ENCODE measurements at regions not wholly inside any gene's neighbourhood (a gene's known extent, or its start where the extent isn't known, plus 50 kb on each side); places are given as distances from the start of the nearest gene placed in this dataset.

- peaks cover 12% of the 10 kb centered on the region for H3K9me3 Mint-ChIP-seq
- no peaks in the 10 kb centered on the region for H3K4me1 Mint-ChIP-seq
- no peak for ATAC-seq
- H3K27ac Mint-ChIP-seq = no peak overlapping the region
- DNase-seq (ENCODE audit: low spot score in 2 of 2) = no peak
- no peaks in the 10 kb centered on the region for H3K36me3 Mint-ChIP-seq
- H3K4me3 Mint-ChIP-seq = no peak overlapping the region
These were observed 363.4 kb upstream of the SOX11 start for GRCh38 chr2:5328826-5329225.

GRCh38 chr2:5329763-5330162 lies 362.4 kb upstream of the SOX11 start:
- H3K4me1 Mint-ChIP-seq = no peaks in the 10 kb centered on the region
- DNase-seq (ENCODE audit: low spot score in 2 of 2) (no peak), ATAC-seq (no peak)
- H3K27ac Mint-ChIP-seq = no peak overlapping the region
- no peaks in the 10 kb centered on the region for H3K36me3 Mint-ChIP-seq
- H3K4me3 Mint-ChIP-seq = no peak overlapping the region
- H3K9me3 Mint-ChIP-seq = peaks cover 7% of the 10 kb centered on the region

- Mint-ChIP-seq H3K4me1 (no peaks in the 10 kb centered on the region), H3K27ac (no peak overlapping the region), H3K4me3 (no peak overlapping the region), H3K36me3 (no peaks in the 10 kb centered on the region), H3K9me3 (peaks cover 2% of the 10 kb centered on the region)
- DNase-seq (ENCODE audit: low spot score in 2 of 2) (no peak), ATAC-seq (no peak)
These were observed 361.2 kb upstream of the SOX11 start for GRCh38 chr2:5330961-5331360.

GRCh38 chr2:5332925-5333324 lies 359.3 kb upstream of the SOX11 start:
- Mint-ChIP-seq H3K36me3 (no peaks in the 10 kb centered on the region), H3K9me3 (peaks cover 5% of the 10 kb centered on the region), H3K4me3 (no peak overlapping the region), H3K27ac (no peak overlapping the region), H3K4me1 (no peaks in the 10 kb centered on the region)
- ATAC-seq (no peak), DNase-seq (ENCODE audit: low spot score in 2 of 2) (no peak)

- Mint-ChIP-seq H3K4me1 (no peaks in the 10 kb centered on the region), H3K27ac (no peak overlapping the region), H3K9me3 (peaks cover 16% of the 10 kb centered on the region), H3K36me3 (no peaks in the 10 kb centered on the region), H3K4me3 (no peak overlapping the region)
- no peak for DNase-seq (ENCODE audit: low spot score in 2 of 2)
- no peak for ATAC-seq
These were observed 352.7 kb upstream of the SOX11 start for GRCh38 chr2:5339473-5339872.

- Mint-ChIP-seq H3K27ac (no peak overlapping the region), H3K4me3 (no peak overlapping the region), H3K9me3 (peaks cover 19% of the 10 kb centered on the region), H3K36me3 (no peaks in the 10 kb centered on the region), H3K4me1 (no peaks in the 10 kb centered on the region)
- ATAC-seq = no peak
- no peak for DNase-seq (ENCODE audit: low spot score in 2 of 2)
These were observed 348.3 kb upstream of the SOX11 start for GRCh38 chr2:5343785-5344335.

- Mint-ChIP-seq H3K4me3 (no peak overlapping the region), H3K36me3 (no peaks in the 10 kb centered on the region)
- no peak for ATAC-seq
These were observed 339.9 kb upstream of the SOX11 start for GRCh38 chr2:5352286-5352685.

GRCh38 chr2:5353565-5353964 lies 338.6 kb upstream of the SOX11 start:
- DNase-seq (ENCODE audit: low spot score in 2 of 2) (no peak), ATAC-seq (no peak)
- H3K4me1 Mint-ChIP-seq = no peaks in the 10 kb centered on the region
- no peak overlapping the region for H3K4me3 Mint-ChIP-seq
- H3K36me3 Mint-ChIP-seq = no peaks in the 10 kb centered on the region
- H3K27ac Mint-ChIP-seq = no peak overlapping the region
- peaks cover 8% of the 10 kb centered on the region for H3K9me3 Mint-ChIP-seq

More at GRCh38 chr2:5352286-5352685, 339.9 kb upstream of the SOX11 start:
- Mint-ChIP-seq H3K9me3 (peaks cover 14% of the 10 kb centered on the region), H3K4me1 (no peaks in the 10 kb centered on the region), H3K27ac (no peak overlapping the region)
- DNase-seq (ENCODE audit: low spot score in 2 of 2) = no peak

GRCh38 chr2:5359397-5359796 lies 332.8 kb upstream of the SOX11 start:
- Mint-ChIP-seq H3K27ac (no peak overlapping the region), H3K36me3 (no peaks in the 10 kb centered on the region), H3K4me1 (no peaks in the 10 kb centered on the region), H3K9me3 (peaks cover 5% of the 10 kb centered on the region), H3K4me3 (no peak overlapping the region)
- DNase-seq (ENCODE audit: low spot score in 2 of 2) = no peak
- no peak for ATAC-seq

GRCh38 chr2:5360081-5360480 lies 332.1 kb upstream of the SOX11 start:
- Mint-ChIP-seq H3K36me3 (no peaks in the 10 kb centered on the region), H3K4me3 (no peak overlapping the region), H3K4me1 (no peaks in the 10 kb centered on the region), H3K27ac (no peak overlapping the region), H3K9me3 (peaks cover 5% of the 10 kb centered on the region)
- ATAC-seq = no peak
- no peak for DNase-seq (ENCODE audit: low spot score in 2 of 2)

- Mint-ChIP-seq H3K9me3 (peaks cover 16% of the 10 kb centered on the region), H3K4me1 (no peaks in the 10 kb centered on the region), H3K36me3 (no peaks in the 10 kb centered on the region), H3K27ac (no peak overlapping the region), H3K4me3 (no peak overlapping the region)
- ATAC-seq (no peak), DNase-seq (ENCODE audit: low spot score in 2 of 2) (no peak)
These were observed 327.8 kb upstream of the SOX11 start for GRCh38 chr2:5364361-5364760.

GRCh38 chr2:5365871-5366461 lies 326.2 kb upstream of the SOX11 start:
- Mint-ChIP-seq H3K4me1 (no peaks in the 10 kb centered on the region), H3K36me3 (no peaks in the 10 kb centered on the region), H3K27ac (no peak overlapping the region), H3K9me3 (peaks cover 16% of the 10 kb centered on the region), H3K4me3 (no peak overlapping the region)
- DNase-seq (ENCODE audit: low spot score in 2 of 2) (peak; percentile 28 to 59), ATAC-seq (no peak)

- no peak overlapping the region for H3K27ac Mint-ChIP-seq
- no peaks in the 10 kb centered on the region for H3K4me1 Mint-ChIP-seq
- DNase-seq (ENCODE audit: low spot score in 2 of 2) (no peak), ATAC-seq (no peak)
- H3K9me3 Mint-ChIP-seq = peaks cover 16% of the 10 kb centered on the region
- H3K4me3 Mint-ChIP-seq = no peak overlapping the region
- no peaks in the 10 kb centered on the region for H3K36me3 Mint-ChIP-seq
These were observed 324.9 kb upstream of the SOX11 start for GRCh38 chr2:5367321-5367720.

- Mint-ChIP-seq H3K4me3 (no peak overlapping the region), H3K27ac (no peak overlapping the region), H3K9me3 (peaks cover 19% of the 10 kb centered on the region), H3K4me1 (no peaks in the 10 kb centered on the region), H3K36me3 (no peaks in the 10 kb centered on the region)
- DNase-seq (ENCODE audit: low spot score in 2 of 2) = no peak
- ATAC-seq = no peak
These were observed 323.9 kb upstream of the SOX11 start for GRCh38 chr2:5368263-5368662.

GRCh38 chr2:5369510-5369909 lies 322.7 kb upstream of the SOX11 start:
- DNase-seq (ENCODE audit: low spot score in 2 of 2) = no peak
- H3K4me1 Mint-ChIP-seq = no peaks in the 10 kb centered on the region
- H3K36me3 Mint-ChIP-seq = no peaks in the 10 kb centered on the region
- no peak overlapping the region for H3K27ac Mint-ChIP-seq
- ATAC-seq = no peak
- H3K4me3 Mint-ChIP-seq = no peak overlapping the region
- peaks cover 16% of the 10 kb centered on the region for H3K9me3 Mint-ChIP-seq

- ATAC-seq (no peak), DNase-seq (ENCODE audit: low spot score in 2 of 2) (no peak)
- H3K9me3 Mint-ChIP-seq = peaks cover 19% of the 10 kb centered on the region
- H3K4me3 Mint-ChIP-seq = no peak overlapping the region
- no peak overlapping the region for H3K27ac Mint-ChIP-seq
- H3K4me1 Mint-ChIP-seq = no peaks in the 10 kb centered on the region
- H3K36me3 Mint-ChIP-seq = no peaks in the 10 kb centered on the region
These were observed 322.0 kb upstream of the SOX11 start for GRCh38 chr2:5370158-5370557.

- Mint-ChIP-seq H3K4me1 (no peaks in the 10 kb centered on the region), H3K27ac (no peak overlapping the region), H3K9me3 (peaks cover 17% of the 10 kb centered on the region), H3K36me3 (no peaks in the 10 kb centered on the region), H3K4me3 (no peak overlapping the region)
- DNase-seq (ENCODE audit: low spot score in 2 of 2) = no peak
- no peak for ATAC-seq
These were observed 320.0 kb upstream of the SOX11 start for GRCh38 chr2:5372141-5372540.
